ENCODE measurements at regions not wholly inside any gene's neighbourhood (a gene's known extent, or its start where the extent isn't known, plus 50 kb on each side); places are given as distances from the start of the nearest gene placed in this dataset.

- Mint-ChIP-seq H3K4me3 (no peak overlapping the region), H3K27me3 (peaks cover 2% of the 10 kb centered on the region), H3K36me3 (no peaks in the 10 kb centered on the region), H3K9me3 (no peaks in the 10 kb centered on the region), H3K27ac (no peak overlapping the region), H3K4me1 (no peaks in the 10 kb centered on the region)
Observed at GRCh38 chr2:84041506-84041905, 417.6 kb downstream of the SUCLG1 start.

DNA sequence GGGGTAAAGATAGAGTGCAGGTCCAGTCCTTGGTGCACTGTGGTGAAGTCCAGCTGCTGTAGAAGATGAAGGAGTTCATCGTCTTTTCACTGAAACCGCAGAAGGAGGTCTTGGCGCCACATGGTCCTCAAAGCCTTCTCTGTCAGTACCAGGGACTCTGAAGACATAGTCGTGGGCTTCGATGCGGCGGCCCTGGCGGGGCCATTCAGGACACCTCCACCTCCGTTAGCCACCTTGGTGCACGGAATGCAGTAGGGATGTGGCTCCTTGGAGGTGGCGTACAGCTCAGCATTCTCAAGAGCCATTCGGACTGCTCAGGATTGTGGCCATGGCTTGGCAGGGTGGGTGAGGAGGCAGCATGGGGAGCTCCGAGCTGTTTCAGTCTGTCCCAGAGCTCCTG is 418.8 kb downstream of the SUCLG1 start:
- H3K27ac Mint-ChIP-seq, result no peak overlapping the region
- no peaks in the 10 kb centered on the region for H3K4me1 Mint-ChIP-seq
- no peaks in the 10 kb centered on the region for H3K9me3 Mint-ChIP-seq
- no peak overlapping the region for H3K4me3 Mint-ChIP-seq
- no peaks in the 10 kb centered on the region for H3K36me3 Mint-ChIP-seq
- peaks cover 2% of the 10 kb centered on the region for H3K27me3 Mint-ChIP-seq

- no peak overlapping the region for H3K27ac Mint-ChIP-seq
- H3K4me3 Mint-ChIP-seq, result no peak overlapping the region
Observed at GRCh38 chr2:84038866-84039265, 420.2 kb downstream of the SUCLG1 start.

GRCh38 chr2:84033347-84033974 is 425.6 kb downstream of the SUCLG1 start:
- Mint-ChIP-seq H3K36me3 (no peaks in the 10 kb centered on the region), H3K27ac (no peak overlapping the region), H3K27me3 (peaks cover 2% of the 10 kb centered on the region), H3K9me3 (no peaks in the 10 kb centered on the region), H3K4me1 (peaks cover 0 to 3% (median 0%) of the 10 kb centered on the region in 3 donors), H3K4me3 (no peak overlapping the region)

More at GRCh38 chr2:84038866-84039265, 420.2 kb downstream of the SUCLG1 start:
- Mint-ChIP-seq H3K36me3 (no peaks in the 10 kb centered on the region), H3K27me3 (peaks cover 3% of the 10 kb centered on the region), H3K9me3 (no peaks in the 10 kb centered on the region), H3K4me1 (no peaks in the 10 kb centered on the region)

DNA sequence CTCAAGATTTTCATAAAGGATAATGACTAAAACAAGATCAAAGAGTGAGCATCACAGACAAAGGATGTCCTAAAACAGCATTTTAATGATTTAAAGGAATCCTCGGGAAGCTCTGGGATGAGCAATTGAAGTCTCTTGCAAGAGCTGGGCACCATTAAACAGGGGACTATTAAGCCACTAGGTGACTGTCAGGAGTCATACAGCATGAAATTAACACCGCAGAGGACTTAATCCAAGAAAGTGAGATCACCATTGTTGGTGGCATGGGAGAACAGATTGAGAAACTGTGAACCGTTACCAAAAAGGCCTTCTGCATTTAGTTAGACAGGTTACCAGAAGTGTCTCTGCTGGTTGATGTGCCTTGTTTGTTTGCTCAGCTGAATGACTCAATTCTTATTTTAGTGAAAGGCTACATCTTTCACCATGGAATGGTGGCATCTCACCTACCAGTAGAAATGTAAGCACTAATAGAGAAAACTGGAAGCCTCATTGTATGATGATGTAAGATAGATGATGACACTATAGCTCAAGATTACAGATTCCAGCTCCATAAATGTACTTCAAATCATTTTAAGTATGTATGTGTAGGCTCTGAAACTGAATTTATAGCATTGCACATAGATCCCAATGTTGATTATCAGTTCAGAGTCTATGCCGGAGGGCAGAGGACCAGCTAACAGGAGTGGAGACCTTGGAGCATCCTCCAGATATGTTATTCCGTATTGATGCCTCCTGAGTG is 427.6 kb downstream of the SUCLG1 start:
- no peak overlapping the region for H3K27ac Mint-ChIP-seq
- no peaks in the 10 kb centered on the region for H3K36me3 Mint-ChIP-seq
- H3K9me3 Mint-ChIP-seq, result no peaks in the 10 kb centered on the region
- peaks cover 0 to 3% (median 0%) of the 10 kb centered on the region in 3 donors for H3K4me1 Mint-ChIP-seq
- H3K4me3 Mint-ChIP-seq, result no peak overlapping the region
- peaks cover 2% of the 10 kb centered on the region for H3K27me3 Mint-ChIP-seq

DNA sequence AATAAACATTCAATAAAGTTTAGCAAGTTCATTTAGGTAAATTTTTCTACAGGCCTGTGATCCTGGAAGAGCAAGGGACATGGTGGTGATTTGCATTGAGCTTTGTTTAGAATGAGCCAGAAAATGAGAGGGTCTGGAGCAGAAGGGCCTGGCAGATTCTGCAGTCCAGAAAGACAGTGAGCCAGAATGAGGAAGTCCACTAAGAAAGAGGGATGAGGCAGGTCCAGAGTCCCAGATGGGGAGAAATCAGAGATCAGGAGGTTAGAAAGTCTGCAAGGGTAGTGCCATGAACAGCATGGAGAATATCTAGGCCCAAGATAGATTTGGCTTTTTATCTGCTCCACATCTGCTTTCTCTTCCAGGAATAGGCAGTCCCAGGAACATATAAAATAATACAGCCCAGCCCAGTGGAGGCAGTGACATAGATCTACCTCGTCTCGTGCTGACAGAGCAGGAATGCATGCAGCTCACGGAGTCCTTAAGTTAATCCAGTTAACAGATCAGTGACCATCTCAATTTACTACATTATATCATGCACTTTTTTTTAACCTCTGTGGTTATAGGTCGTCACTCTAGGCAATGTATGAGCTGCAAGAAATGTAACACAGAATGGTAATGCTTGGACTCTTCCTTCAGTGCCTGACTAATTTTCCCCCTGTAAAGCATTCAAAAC is 429.0 kb downstream of the SUCLG1 start:
- Mint-ChIP-seq H3K36me3 (no peaks in the 10 kb centered on the region), H3K4me3 (no peak overlapping the region), H3K27ac (no peak overlapping the region), H3K27me3 (peaks cover 2% of the 10 kb centered on the region), H3K9me3 (no peaks in the 10 kb centered on the region), H3K4me1 (peaks cover 0 to 3% (median 0%) of the 10 kb centered on the region in 3 donors)

DNA sequence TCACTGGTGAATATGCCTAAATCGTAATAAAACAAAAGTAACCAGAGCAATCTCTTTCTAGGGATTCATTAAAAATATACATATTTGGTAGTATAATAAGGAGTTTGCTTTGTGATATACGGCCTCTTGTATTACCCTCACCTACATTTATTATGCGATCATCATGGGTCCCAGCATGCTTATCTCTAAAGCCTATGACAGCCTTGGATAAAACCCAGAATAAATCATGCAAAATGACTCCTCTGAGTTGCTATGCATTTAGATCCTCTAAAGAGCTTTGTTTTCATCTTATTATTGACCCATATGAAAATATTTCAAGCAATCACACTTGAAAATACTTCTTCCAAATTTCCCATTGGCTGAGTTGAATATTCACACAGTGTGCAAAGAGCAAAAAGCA is 432.3 kb downstream of the SUCLG1 start:
- Mint-ChIP-seq H3K4me3 (no peak overlapping the region), H3K27me3 (no peaks in the 10 kb centered on the region), H3K4me1 (no peaks in the 10 kb centered on the region), H3K27ac (no peak overlapping the region), H3K9me3 (no peaks in the 10 kb centered on the region), H3K36me3 (no peaks in the 10 kb centered on the region)

GRCh38 chr2:84022810-84023431 is 436.2 kb downstream of the SUCLG1 start:
- H3K9me3 Mint-ChIP-seq, result no peaks in the 10 kb centered on the region
- H3K27me3 Mint-ChIP-seq, result no peaks in the 10 kb centered on the region
- no peaks in the 10 kb centered on the region for H3K4me1 Mint-ChIP-seq
- H3K27ac Mint-ChIP-seq, result no peak overlapping the region
- no peaks in the 10 kb centered on the region for H3K36me3 Mint-ChIP-seq
- no peak overlapping the region for H3K4me3 Mint-ChIP-seq

- no peak overlapping the region for H3K4me3 Mint-ChIP-seq
- H3K4me1 Mint-ChIP-seq, result no peaks in the 10 kb centered on the region
- no peaks in the 10 kb centered on the region for H3K27me3 Mint-ChIP-seq
- H3K36me3 Mint-ChIP-seq, result no peaks in the 10 kb centered on the region
- peaks cover 0 to 4% (median 0%) of the 10 kb centered on the region in 3 donors for H3K9me3 Mint-ChIP-seq
- no peak overlapping the region for H3K27ac Mint-ChIP-seq
Observed at GRCh38 chr2:84017010-84017409, 442.1 kb downstream of the SUCLG1 start.

DNA sequence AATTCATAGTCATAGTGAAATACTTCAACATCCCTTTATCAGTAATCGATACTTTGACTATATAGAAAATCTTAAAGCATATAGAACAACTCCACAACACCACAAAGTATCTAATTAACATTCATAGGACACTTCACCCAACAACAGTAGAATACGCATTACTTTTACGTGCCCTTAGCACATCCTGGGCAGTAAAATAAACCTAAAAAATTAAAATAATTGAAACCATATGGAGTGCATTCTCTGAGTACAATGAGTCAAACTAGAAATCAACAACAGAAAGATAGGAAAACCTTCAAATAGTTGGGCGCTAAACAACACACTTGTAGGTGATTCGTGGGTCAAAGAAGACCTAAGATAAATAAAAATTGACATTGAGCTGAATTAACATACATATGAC is 442.9 kb downstream of the SUCLG1 start:
- no peaks in the 10 kb centered on the region for H3K4me1 Mint-ChIP-seq
- peaks cover 0 to 4% (median 0%) of the 10 kb centered on the region in 3 donors for H3K9me3 Mint-ChIP-seq
- no peaks in the 10 kb centered on the region for H3K36me3 Mint-ChIP-seq
- no peaks in the 10 kb centered on the region for H3K27me3 Mint-ChIP-seq
- no peak overlapping the region for H3K4me3 Mint-ChIP-seq
- no peak overlapping the region for H3K27ac Mint-ChIP-seq

DNA sequence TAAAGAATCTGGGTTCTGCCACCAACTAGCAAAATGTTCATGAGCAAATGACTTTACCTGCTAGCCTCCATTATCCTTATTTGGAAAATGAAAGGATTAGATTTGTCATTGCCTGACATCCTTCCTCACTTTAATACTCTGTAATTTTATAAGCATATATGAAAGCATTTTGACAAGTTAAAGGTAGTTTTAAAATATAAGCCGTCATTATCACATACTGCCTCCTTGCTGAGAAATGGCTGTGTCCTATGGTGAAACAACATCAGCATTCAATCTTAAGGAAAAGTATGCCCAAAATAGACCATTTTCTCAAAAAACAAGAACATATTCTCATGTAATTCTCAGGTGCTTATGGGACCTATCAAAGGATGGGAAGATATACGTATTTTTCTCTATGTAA is 461.2 kb downstream of the SUCLG1 start:
- H3K27me3 Mint-ChIP-seq, result peaks cover 2% of the 10 kb centered on the region
- no peak overlapping the region for H3K27ac Mint-ChIP-seq

DNA sequence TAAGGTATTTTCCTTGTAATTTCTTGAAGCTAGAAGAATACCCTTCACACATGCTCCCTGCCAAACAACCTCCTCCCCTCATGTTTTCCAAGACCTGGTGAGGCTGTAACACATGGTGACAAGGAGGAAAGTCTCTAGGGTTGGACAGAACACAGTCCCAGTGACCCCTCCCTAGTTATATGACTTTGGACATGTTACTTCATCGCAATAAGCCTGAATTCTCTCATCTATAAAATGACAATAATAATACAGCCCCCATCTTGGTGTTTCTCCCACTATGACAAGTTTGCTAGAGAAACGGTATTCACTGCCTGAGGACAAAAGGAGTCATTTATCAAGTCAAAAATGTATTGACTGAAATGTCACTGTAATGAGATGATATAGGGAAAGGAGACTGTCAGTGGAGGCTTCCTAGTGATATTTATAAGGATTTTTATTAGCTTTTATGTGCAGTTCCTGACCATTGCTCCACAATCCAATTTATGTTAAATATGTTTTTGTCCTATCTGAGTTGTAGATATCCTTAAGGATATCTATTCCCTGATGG is 464.4 kb downstream of the SUCLG1 start:
- peaks cover 0 to 8% (median 6%) of the 10 kb centered on the region in 3 donors for H3K9me3 Mint-ChIP-seq
- H3K4me1 Mint-ChIP-seq, result no peaks in the 10 kb centered on the region
- H3K4me3 Mint-ChIP-seq, result no peak overlapping the region
- no peak overlapping the region for H3K27ac Mint-ChIP-seq
- H3K36me3 Mint-ChIP-seq, result no peaks in the 10 kb centered on the region
- no peaks in the 10 kb centered on the region for H3K27me3 Mint-ChIP-seq

More for the DNA sequence above, 461.2 kb downstream of the SUCLG1 start:
- Mint-ChIP-seq H3K4me3 (no peak overlapping the region), H3K36me3 (no peaks in the 10 kb centered on the region), H3K9me3 (peaks cover 0 to 3% (median 3%) of the 10 kb centered on the region in 3 donors), H3K4me1 (no peaks in the 10 kb centered on the region)

DNA sequence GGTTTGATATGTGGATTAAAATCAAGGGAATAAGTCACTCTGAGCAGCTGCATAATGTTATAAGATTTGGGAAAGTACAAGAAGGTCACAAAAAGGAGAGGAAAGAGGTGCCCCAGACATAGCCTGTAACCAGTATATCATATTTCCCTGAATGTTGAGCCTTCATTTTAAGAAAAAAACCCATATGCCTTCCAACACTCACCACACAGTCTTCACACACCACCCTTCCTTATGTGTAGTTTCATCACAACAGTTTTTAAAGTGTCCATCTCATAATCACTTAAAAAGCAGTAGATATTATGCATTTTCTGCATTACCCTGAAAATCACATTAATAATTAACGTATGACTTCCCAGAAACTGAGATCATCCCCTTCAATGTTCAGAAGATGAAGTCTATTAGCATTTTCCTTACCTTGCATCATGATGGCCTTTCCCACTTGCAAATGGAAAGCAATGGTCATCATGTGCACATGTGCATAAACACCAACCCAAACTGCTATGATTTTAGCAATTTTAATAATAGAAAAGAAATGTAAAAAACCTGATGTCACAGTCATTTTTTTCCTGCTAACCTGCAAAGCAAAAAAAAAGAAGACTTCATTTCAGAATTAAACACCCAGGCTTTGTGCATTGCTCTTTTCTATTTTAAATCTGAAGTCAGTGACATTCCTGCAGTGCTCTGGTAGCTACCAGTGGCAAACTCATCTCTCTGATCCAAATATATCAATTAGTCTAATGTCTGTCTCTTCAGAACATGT is 465.0 kb downstream of the SUCLG1 start:
- H3K9me3 Mint-ChIP-seq, result peaks cover 0 to 8% (median 6%) of the 10 kb centered on the region in 3 donors
- H3K27me3 Mint-ChIP-seq, result no peaks in the 10 kb centered on the region
- H3K4me1 Mint-ChIP-seq, result no peaks in the 10 kb centered on the region
- no peaks in the 10 kb centered on the region for H3K36me3 Mint-ChIP-seq
- H3K27ac Mint-ChIP-seq, result no peak overlapping the region
- no peak overlapping the region for H3K4me3 Mint-ChIP-seq

GRCh38 chr2:83991992-83992391 is 467.1 kb downstream of the SUCLG1 start:
- no peak overlapping the region for H3K4me3 Mint-ChIP-seq
- H3K9me3 Mint-ChIP-seq, result peaks cover 0 to 16% (median 6%) of the 10 kb centered on the region in 3 donors
- H3K27me3 Mint-ChIP-seq, result no peaks in the 10 kb centered on the region
- no peak overlapping the region for H3K27ac Mint-ChIP-seq
- H3K4me1 Mint-ChIP-seq, result no peaks in the 10 kb centered on the region
- no peaks in the 10 kb centered on the region for H3K36me3 Mint-ChIP-seq
